Activated CD8-positive, alpha-beta T cell treated with anti-CD3 and anti-CD28 coated beads, Interleukin-2, amount 10 ng/mL, durations not matched to agents 7 days and 5 days (primary cell): ENCODE measurements at regions not wholly inside any gene's neighbourhood (a gene's known extent, or its start where the extent isn't known, plus 50 kb on each side); places are given as distances from the start of the nearest gene placed in this dataset.

Experiments used
- ATAC-seq: fragments of 150-1000 bp; cut with Tn5 transposase; one replicate; pipeline ENCODE4 v1.10.0; 2021; ENCODE audit warnings: moderate library complexity
- CTCF ChIA-PET: fragments of 350-600 bp; sonication (Branson Sonifier 250); formaldehyde crosslinking; loops from one replicate; lab custom pipeline; 2021; ENCODE audit warnings: antibody characterized with exemption; lab: Charles Lee
- POLR2A ChIA-PET: fragments of 350-600 bp; sonication (Branson Sonifier 250); formaldehyde crosslinking; loops from one replicate; lab custom pipeline; 2021; ENCODE audit warnings: antibody characterized with exemption; lab: Charles Lee
- DNase-seq: peaks from one replicate; pipeline ENCODE4 v3.0.0-alpha.2; 2020
- H3K27ac Mint-ChIP-seq: one replicate; pipeline ENCODE4 v1.8.0; 2021; ENCODE audit warnings: mild to moderate bottlenecking, mixed read lengths
- H3K27me3 Mint-ChIP-seq: one replicate; pipeline ENCODE4 v1.8.0; 2021; ENCODE audit warnings: low read depth, mixed read lengths
- H3K36me3 Mint-ChIP-seq: one replicate; pipeline ENCODE4 v1.8.0; 2021; ENCODE audit warnings: low read depth, mixed read lengths
- H3K4me1 Mint-ChIP-seq: one replicate; pipeline ENCODE4 v1.8.0; 2021; ENCODE audit warnings: low read depth, mixed read lengths
- H3K4me3 Mint-ChIP-seq: one replicate; pipeline ENCODE4 v1.8.0; 2021; ENCODE audit warnings: mild to moderate bottlenecking, mixed read lengths
- H3K9me3 Mint-ChIP-seq: one replicate; pipeline ENCODE4 v1.8.0; 2022; ENCODE audit warnings: mixed read lengths; ENCODE audit not compliant: insufficient read depth

GRCh38 chr12:64931321-64931720 is 106.9 kb downstream of the TBC1D30 start:
- H3K4me3 Mint-ChIP-seq: no peak overlapping the region
- no peak for DNase-seq
- CTCF ChIA-PET: interaction anchor here (1.2 kb wide), 1 partner anchor 136 kb away, joined by 3 read pairs; no protein-coding TSS in a partner anchor
- no peak for ATAC-seq
- peaks cover 16% of the 10 kb centered on the region for H3K27me3 Mint-ChIP-seq
- no peaks in the 10 kb centered on the region for H3K4me1 Mint-ChIP-seq
- H3K36me3 Mint-ChIP-seq: no peaks in the 10 kb centered on the region
- H3K27ac Mint-ChIP-seq: no peak overlapping the region
- H3K9me3 Mint-ChIP-seq: no peaks in the 10 kb centered on the region
- POLR2A ChIA-PET: no interaction called here

GRCh38 chr12:64931981-64932380 is 107.5 kb downstream of the TBC1D30 start:
- Mint-ChIP-seq H3K4me1 (no peaks in the 10 kb centered on the region), H3K27ac (no peak overlapping the region), H3K27me3 (peaks cover 13% of the 10 kb centered on the region), H3K36me3 (no peaks in the 10 kb centered on the region), H3K4me3 (no peak overlapping the region), H3K9me3 (no peaks in the 10 kb centered on the region)
- CTCF ChIA-PET: no interaction called here
- POLR2A ChIA-PET: no interaction called here
- DNase-seq: no peak
- ATAC-seq: no peak

DNA sequence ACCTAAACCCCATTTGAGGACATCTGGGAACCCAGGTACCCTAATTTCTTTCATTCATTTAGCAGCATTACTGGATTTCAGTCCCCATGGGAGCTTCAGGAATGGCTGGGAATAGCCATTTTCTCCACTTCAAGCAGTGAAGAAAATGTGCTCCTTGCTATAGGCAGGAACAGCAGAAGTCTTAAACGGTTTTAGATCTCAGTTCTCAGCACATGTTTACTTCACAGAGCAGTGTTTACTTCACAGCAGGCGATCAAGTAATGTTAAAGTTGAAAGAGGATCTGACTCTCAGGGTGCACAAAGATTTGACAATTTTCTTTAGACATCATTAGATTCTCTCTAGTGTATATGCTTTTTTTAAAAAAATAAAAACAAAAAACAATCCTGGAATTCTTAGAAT is 109.3 kb downstream of the TBC1D30 start:
- Mint-ChIP-seq H3K36me3 (no peaks in the 10 kb centered on the region), H3K27me3 (peaks cover 2% of the 10 kb centered on the region), H3K9me3 (no peaks in the 10 kb centered on the region), H3K4me1 (no peaks in the 10 kb centered on the region), H3K27ac (no peak overlapping the region), H3K4me3 (no peak overlapping the region)
- DNase-seq: no peak
- ChIA-PET POLR2A (no interaction called here), CTCF (no interaction called here)
- no peak for ATAC-seq

- Mint-ChIP-seq H3K9me3 (no peaks in the 10 kb centered on the region), H3K4me1 (no peaks in the 10 kb centered on the region), H3K27me3 (peaks cover 2% of the 10 kb centered on the region), H3K4me3 (no peak overlapping the region), H3K36me3 (no peaks in the 10 kb centered on the region), H3K27ac (no peak overlapping the region)
- CTCF ChIA-PET: no interaction called here
- no peak for DNase-seq
- ATAC-seq: no peak
- POLR2A ChIA-PET: no interaction called here
These were observed 113.0 kb downstream of the TBC1D30 start for GRCh38 chr12:64937452-64937851.

GRCh38 chr12:64938179-64938578 is 113.7 kb downstream of the TBC1D30 start:
- CTCF ChIA-PET: no interaction called here

GRCh38 chr12:64943686-64944085 is 119.2 kb downstream of the TBC1D30 start:
- ChIA-PET POLR2A (no interaction called here), CTCF (interaction anchor here (1.2 kb wide), 1 partner anchor 15 kb away, joined by 3 read pairs; no protein-coding TSS in a partner anchor)
- no peak for ATAC-seq
- Mint-ChIP-seq H3K36me3 (no peaks in the 10 kb centered on the region), H3K9me3 (no peaks in the 10 kb centered on the region), H3K27ac (no peak overlapping the region), H3K4me1 (peaks cover 12% of the 10 kb centered on the region), H3K27me3 (peaks cover 2% of the 10 kb centered on the region), H3K4me3 (no peak overlapping the region)
- no peak for DNase-seq

More at GRCh38 chr12:64938179-64938578, 113.7 kb downstream of the TBC1D30 start:
- no peak for ATAC-seq
- peaks cover 1% of the 10 kb centered on the region for H3K4me1 Mint-ChIP-seq
- no peak overlapping the region for H3K27ac Mint-ChIP-seq
- H3K27me3 Mint-ChIP-seq: peaks cover 2% of the 10 kb centered on the region
- no peak for DNase-seq
- H3K9me3 Mint-ChIP-seq: no peaks in the 10 kb centered on the region
- no peak overlapping the region for H3K4me3 Mint-ChIP-seq
- H3K36me3 Mint-ChIP-seq: no peaks in the 10 kb centered on the region
- POLR2A ChIA-PET: no interaction called here

- Mint-ChIP-seq H3K9me3 (no peaks in the 10 kb centered on the region), H3K27ac (no peak overlapping the region), H3K4me3 (no peak overlapping the region), H3K27me3 (peaks cover 2% of the 10 kb centered on the region), H3K36me3 (no peaks in the 10 kb centered on the region), H3K4me1 (peaks cover 12% of the 10 kb centered on the region)
- ATAC-seq (no peak), DNase-seq (no peak)
- ChIA-PET CTCF (interaction anchor here (1.2 kb wide), 1 partner anchor 16 kb away, joined by 3 read pairs; no protein-coding TSS in a partner anchor), POLR2A (no interaction called here)
These were observed 120.5 kb downstream of the TBC1D30 start for GRCh38 chr12:64944966-64945365.

GRCh38 chr12:64946132-64946829 is 121.8 kb downstream of the TBC1D30 start:
- Mint-ChIP-seq H3K27ac (no peak overlapping the region), H3K36me3 (no peaks in the 10 kb centered on the region), H3K27me3 (peaks cover 7% of the 10 kb centered on the region), H3K4me1 (peaks cover 12% of the 10 kb centered on the region), H3K9me3 (no peaks in the 10 kb centered on the region), H3K4me3 (no peak overlapping the region)
- ChIA-PET POLR2A (no interaction called here), CTCF (no interaction called here)
- DNase-seq (no peak), ATAC-seq (no peak)

- CTCF ChIA-PET: no interaction called here
These were observed 126.4 kb downstream of the TBC1D30 start for GRCh38 chr12:64950711-64951298.

DNA sequence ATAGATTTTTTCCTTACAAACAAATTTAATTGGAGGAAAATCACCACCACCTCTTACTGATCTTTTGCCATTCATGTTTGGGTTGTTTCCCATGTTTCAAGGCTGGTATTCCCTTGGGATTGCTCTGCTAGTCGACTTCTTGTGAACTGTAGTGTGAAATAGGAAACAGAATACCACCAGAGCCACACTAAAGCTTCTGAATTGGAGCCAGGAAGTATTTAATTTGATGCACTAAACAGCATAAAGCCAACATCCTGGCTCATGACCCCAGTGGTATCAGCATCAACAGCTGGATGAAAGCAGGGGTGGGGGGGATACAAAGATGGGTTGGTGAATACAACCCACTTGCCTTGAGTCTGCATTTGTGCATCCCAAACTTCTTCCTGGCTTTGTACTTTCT is 127.5 kb downstream of the TBC1D30 start:
- no peaks in the 10 kb centered on the region for H3K4me1 Mint-ChIP-seq
- ChIA-PET CTCF (no interaction called here), POLR2A (no interaction called here)
- H3K36me3 Mint-ChIP-seq: no peaks in the 10 kb centered on the region
- H3K27ac Mint-ChIP-seq: no peak overlapping the region
- no peak for ATAC-seq
- H3K4me3 Mint-ChIP-seq: no peak overlapping the region
- no peaks in the 10 kb centered on the region for H3K9me3 Mint-ChIP-seq
- peaks cover 14% of the 10 kb centered on the region for H3K27me3 Mint-ChIP-seq
- no peak for DNase-seq

More at GRCh38 chr12:64950711-64951298, 126.4 kb downstream of the TBC1D30 start:
- ATAC-seq: no peak
- H3K4me1 Mint-ChIP-seq: no peaks in the 10 kb centered on the region
- peaks cover 14% of the 10 kb centered on the region for H3K27me3 Mint-ChIP-seq
- no peaks in the 10 kb centered on the region for H3K36me3 Mint-ChIP-seq
- H3K27ac Mint-ChIP-seq: no peak overlapping the region
- no peak for DNase-seq
- no peak overlapping the region for H3K4me3 Mint-ChIP-seq
- POLR2A ChIA-PET: interaction anchor here (0.8 kb wide), 1 partner anchor 748 kb away, joined by 3 read pairs; no protein-coding TSS in a partner anchor
- H3K9me3 Mint-ChIP-seq: no peaks in the 10 kb centered on the region

DNA sequence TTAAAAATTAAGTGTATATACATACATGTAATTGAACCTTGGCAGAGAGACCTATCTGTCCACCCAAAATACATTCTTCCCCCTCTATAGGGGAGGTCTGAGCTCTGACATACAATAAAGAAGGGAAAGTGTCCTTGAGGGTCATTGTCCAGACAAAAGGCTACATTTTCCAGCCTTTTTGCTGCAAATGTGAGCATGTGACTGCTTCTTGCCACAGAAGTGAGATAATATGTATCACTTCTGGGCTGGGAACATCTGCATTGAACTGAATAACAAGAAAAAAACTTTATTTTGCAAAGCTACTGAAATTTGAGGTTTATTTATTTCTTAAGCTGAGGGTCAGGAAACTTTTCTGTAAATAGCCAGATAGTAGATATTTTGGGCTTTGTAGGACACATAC is 131.3 kb downstream of the TBC1D30 start:
- no peak overlapping the region for H3K27ac Mint-ChIP-seq
- peaks cover 12% of the 10 kb centered on the region for H3K27me3 Mint-ChIP-seq
- no peaks in the 10 kb centered on the region for H3K9me3 Mint-ChIP-seq
- DNase-seq (no peak), ATAC-seq (no peak)
- ChIA-PET POLR2A (no interaction called here), CTCF (no interaction called here)
- H3K4me1 Mint-ChIP-seq: no peaks in the 10 kb centered on the region
- H3K4me3 Mint-ChIP-seq: no peak overlapping the region
- H3K36me3 Mint-ChIP-seq: no peaks in the 10 kb centered on the region

GRCh38 chr12:64965920-64966319 is 141.5 kb downstream of the TBC1D30 start:
- CTCF ChIA-PET: no interaction called here
- H3K4me3 Mint-ChIP-seq: no peak overlapping the region

More at GRCh38 chr12:64965920-64966319, 141.5 kb downstream of the TBC1D30 start:
- H3K27me3 Mint-ChIP-seq: peaks cover 18% of the 10 kb centered on the region
- no peaks in the 10 kb centered on the region for H3K9me3 Mint-ChIP-seq
- POLR2A ChIA-PET: no interaction called here
- no peak overlapping the region for H3K27ac Mint-ChIP-seq
- no peak for DNase-seq
- no peaks in the 10 kb centered on the region for H3K4me1 Mint-ChIP-seq
- ATAC-seq: no peak
- H3K36me3 Mint-ChIP-seq: no peaks in the 10 kb centered on the region
